RWPE2 (cell line): ENCODE measurements at regions not wholly inside any gene's neighbourhood (a gene's known extent, or its start where the extent isn't known, plus 50 kb on each side); places are given as distances from the start of the nearest gene placed in this dataset.

Experiments
- ATAC-seq: fragments of 200-7000 bp; cut with Tn5 transposase; 3 replicates; pipeline ENCODE4 v1.9.1; 2021; ENCODE audit warnings: low read depth
- DNase-seq: peaks from one replicate; pipeline ENCODE4 v3.0.0-alpha.2; 2020; ENCODE audit warnings: low spot score
- H3K27ac ChIP-seq: fragments of 450-650 bp; 2 replicates; pipeline ENCODE4 v1.5.1; 2017; ENCODE audit warnings: mild to moderate bottlenecking; ENCODE audit not compliant: poor library complexity, severe bottlenecking
- H3K27me3 ChIP-seq: fragments of 250-450 bp; sonication (Bioruptor Pico); 2 replicates; pipeline ENCODE4 v1.5.1; 2021; ENCODE audit warnings: mild to moderate bottlenecking, moderate library complexity; ENCODE audit not compliant: insufficient read depth, poor library complexity, severe bottlenecking
- H3K36me3 ChIP-seq: fragments of 250-450 bp; sonication (Bioruptor Pico); 2 replicates; pipeline ENCODE4 v1.5.1; 2020; ENCODE audit warnings: low read depth, mild to moderate bottlenecking, moderate library complexity
- H3K4me1 ChIP-seq: fragments of 250-450 bp; sonication (Bioruptor Pico); 2 replicates; pipeline ENCODE4 v1.5.1; 2021; ENCODE audit warnings: mild to moderate bottlenecking, moderate library complexity; ENCODE audit not compliant: insufficient read depth, poor library complexity, severe bottlenecking
- H3K4me3 ChIP-seq: fragments of 250-450 bp; sonication (Bioruptor Pico); 2 replicates; pipeline ENCODE4 v1.5.1; 2021; ENCODE audit warnings: mild to moderate bottlenecking, moderate library complexity; ENCODE audit not compliant: severe bottlenecking
- H3K9me3 ChIP-seq: fragments of 250-450 bp; sonication (Bioruptor Pico); 2 replicates; pipeline ENCODE4 v1.5.1; 2021; ENCODE audit warnings: mild to moderate bottlenecking, moderate library complexity; ENCODE audit not compliant: severe bottlenecking
- CTCF ChIP-seq: fragments of 450-650 bp; IDR thresholded peaks from one replicate; pipeline ENCODE4 v1.5.1; 2017; ENCODE audit warnings: mild to moderate bottlenecking, moderate library complexity; ENCODE audit not compliant: poor library complexity, severe bottlenecking

GRCh38 chr3:87987952-87988351 is 70.9 kb downstream of the CGGBP1 start:
- Histone ChIP-seq H3K4me3 (no peak overlapping the region), H3K4me1 (no peaks in the 10 kb centered on the region), H3K36me3 (no peaks in the 10 kb centered on the region), H3K9me3 (no peaks in the 10 kb centered on the region), H3K27me3 (no peaks in the 10 kb centered on the region), H3K27ac (no peak overlapping the region)
- DNase-seq (no peak), ATAC-seq (no peak)
- no peak for TF ChIP-seq CTCF

- H3K36me3 ChIP-seq = no peaks in the 10 kb centered on the region
- H3K27me3 ChIP-seq = no peaks in the 10 kb centered on the region
- no peaks in the 10 kb centered on the region for H3K4me1 ChIP-seq
- H3K9me3 ChIP-seq = no peaks in the 10 kb centered on the region
- no peak for DNase-seq
- no peak for TF ChIP-seq CTCF
- no peak overlapping the region for H3K4me3 ChIP-seq
- ATAC-seq = no peak
- no peak overlapping the region for H3K27ac ChIP-seq
These were observed 76.4 kb downstream of the CGGBP1 start for GRCh38 chr3:87982421-87982820.

GRCh38 chr3:87979527-87979926 is 79.3 kb downstream of the CGGBP1 start:
- no peak overlapping the region for H3K4me3 ChIP-seq
- no peak for ATAC-seq
- DNase-seq = no peak
- H3K4me1 ChIP-seq = no peaks in the 10 kb centered on the region
- no peak for TF ChIP-seq CTCF
- no peaks in the 10 kb centered on the region for H3K9me3 ChIP-seq
- no peaks in the 10 kb centered on the region for H3K36me3 ChIP-seq
- H3K27ac ChIP-seq = no peak overlapping the region
- peaks cover 9% of the 10 kb centered on the region for H3K27me3 ChIP-seq

- H3K4me3 ChIP-seq = no peak overlapping the region
- no peak for DNase-seq
- peaks cover 9% of the 10 kb centered on the region for H3K27me3 ChIP-seq
- no peak for ATAC-seq
- no peaks in the 10 kb centered on the region for H3K36me3 ChIP-seq
- no peaks in the 10 kb centered on the region for H3K9me3 ChIP-seq
- no peaks in the 10 kb centered on the region for H3K4me1 ChIP-seq
- TF ChIP-seq CTCF = no peak
- no peak overlapping the region for H3K27ac ChIP-seq
These were observed 81.0 kb downstream of the CGGBP1 start for GRCh38 chr3:87977765-87978164.

GRCh38 chr3:87975716-87976115 is 83.1 kb downstream of the CGGBP1 start:
- no peak for TF ChIP-seq CTCF

More at GRCh38 chr3:87975716-87976115, 83.1 kb downstream of the CGGBP1 start:
- DNase-seq = no peak
- Histone ChIP-seq H3K27ac (no peak overlapping the region), H3K9me3 (no peaks in the 10 kb centered on the region), H3K27me3 (peaks cover 9% of the 10 kb centered on the region), H3K4me3 (no peak overlapping the region), H3K36me3 (no peaks in the 10 kb centered on the region), H3K4me1 (no peaks in the 10 kb centered on the region)
- no peak for ATAC-seq
